ENCODE measurements at regions not wholly inside any gene's neighbourhood (a gene's known extent, or its start where the extent isn't known, plus 50 kb on each side); places are given as distances from the start of the nearest gene placed in this dataset.
"Not testable (repeated sequence)": the region's sequence is repeated elsewhere in the genome, so short reads cannot be mapped to it uniquely, and the experiment has no call there.

DNA sequence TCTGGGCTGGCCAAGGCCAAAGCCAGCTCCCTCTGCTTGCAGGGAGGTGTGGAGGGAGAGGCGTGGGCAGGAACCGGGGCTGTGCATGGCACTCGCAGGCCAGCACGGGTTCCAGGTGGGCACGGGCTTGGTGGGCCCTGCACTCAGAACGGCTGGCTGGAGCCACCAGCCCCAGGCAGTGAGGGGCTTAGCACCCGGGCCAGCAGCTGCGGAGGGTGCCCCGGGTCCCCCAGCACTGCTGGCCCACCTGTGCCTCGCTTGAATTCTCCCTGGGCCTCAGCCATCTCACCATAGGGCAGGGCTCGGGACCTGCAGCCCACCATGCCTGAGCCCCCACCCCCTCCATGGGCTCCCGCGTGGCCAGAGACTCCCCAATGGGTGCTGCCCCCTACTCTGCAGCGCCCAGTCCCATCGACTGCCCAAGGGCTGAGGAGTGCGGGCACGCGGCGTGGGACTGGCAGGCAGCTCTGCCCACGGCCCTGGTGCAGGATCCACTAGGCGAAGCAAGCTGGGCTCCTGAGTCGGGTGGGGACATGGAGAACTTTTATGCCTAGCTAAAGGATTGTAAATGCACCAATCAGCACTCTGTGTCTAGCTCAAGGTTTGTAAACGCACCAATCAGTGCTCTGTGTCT, 193.9 kb downstream of the LARP7 start:
- 90 to 95% methylated on average over 15 to 23 of the region's 23 CpGs for WGBS, 2 donors
- peaks cover 0 to 11% (median 0%) of the 10 kb centered on the region in 3 donors for H3K36me3 ChIP-seq

DNA sequence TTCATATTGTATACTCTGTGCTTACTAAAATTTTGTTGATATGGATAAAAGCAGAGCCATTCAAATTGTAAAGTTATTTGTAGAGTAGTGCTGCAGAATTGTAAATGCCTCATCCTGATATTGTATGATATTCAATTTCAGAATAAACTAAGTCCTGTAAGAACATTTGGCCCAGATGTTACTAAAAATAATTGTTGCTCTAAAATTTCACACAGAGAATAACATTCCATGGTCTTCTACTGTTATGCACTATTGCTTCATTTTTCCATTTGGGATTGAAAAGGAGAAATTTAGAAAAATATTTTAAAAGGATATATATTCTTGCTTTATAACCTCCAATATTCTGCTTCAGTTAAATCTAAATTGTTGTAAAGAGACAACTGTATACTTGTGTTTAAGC, 195.6 kb downstream of the LARP7 start:
- no peak for TF ChIP-seq EP300 (IDR thresholded peaks at IDR 0.05)
- TF ChIP-seq POLR2A (IDR thresholded peaks at IDR 0.05): no peak
- TF ChIP-seq, protein P1, sequence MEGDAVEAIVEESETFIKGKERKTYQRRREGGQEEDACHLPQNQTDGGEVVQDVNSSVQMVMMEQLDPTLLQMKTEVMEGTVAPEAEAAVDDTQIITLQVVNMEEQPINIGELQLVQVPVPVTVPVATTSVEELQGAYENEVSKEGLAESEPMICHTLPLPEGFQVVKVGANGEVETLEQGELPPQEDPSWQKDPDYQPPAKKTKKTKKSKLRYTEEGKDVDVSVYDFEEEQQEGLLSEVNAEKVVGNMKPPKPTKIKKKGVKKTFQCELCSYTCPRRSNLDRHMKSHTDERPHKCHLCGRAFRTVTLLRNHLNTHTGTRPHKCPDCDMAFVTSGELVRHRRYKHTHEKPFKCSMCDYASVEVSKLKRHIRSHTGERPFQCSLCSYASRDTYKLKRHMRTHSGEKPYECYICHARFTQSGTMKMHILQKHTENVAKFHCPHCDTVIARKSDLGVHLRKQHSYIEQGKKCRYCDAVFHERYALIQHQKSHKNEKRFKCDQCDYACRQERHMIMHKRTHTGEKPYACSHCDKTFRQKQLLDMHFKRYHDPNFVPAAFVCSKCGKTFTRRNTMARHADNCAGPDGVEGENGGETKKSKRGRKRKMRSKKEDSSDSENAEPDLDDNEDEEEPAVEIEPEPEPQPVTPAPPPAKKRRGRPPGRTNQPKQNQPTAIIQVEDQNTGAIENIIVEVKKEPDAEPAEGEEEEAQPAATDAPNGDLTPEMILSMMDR (IDR thresholded peaks at IDR 0.05): no peak
- DNase-seq (ENCODE audit: low spot score in 2 of 2): no peak
- H3K27me3 ChIP-seq: no peaks in the 10 kb centered on the region
- H3K4me3 ChIP-seq: no peak overlapping the region
- H3K36me3 ChIP-seq: peaks cover 0 to 8% (median 0%) of the 10 kb centered on the region in 3 donors
- H3K27ac ChIP-seq: no peak overlapping the region
- H3K4me1 ChIP-seq: peaks cover 0 to 7% (median 0%) of the 10 kb centered on the region in 4 donors
- peaks cover 0 to 8% (median 0%) of the 10 kb centered on the region in 4 donors for H3K9me3 ChIP-seq

More for the DNA sequence above, 193.9 kb downstream of the LARP7 start:
- Histone ChIP-seq H3K27me3 (no peaks in the 10 kb centered on the region), H3K27ac (no peak overlapping the region), H3K4me1 (peaks cover 0 to 7% (median 0%) of the 10 kb centered on the region in 4 donors), H3K4me3 (no peak overlapping the region), H3K9me3 (peaks cover 0 to 8% (median 0%) of the 10 kb centered on the region in 4 donors)
- DNase-seq (ENCODE audit: low spot score in 2 of 2): no peak
- TF ChIP-seq EP300 (IDR thresholded peaks at IDR 0.05): no peak
- TF ChIP-seq, protein P1 (IDR thresholded peaks at IDR 0.05): no peak
- TF ChIP-seq POLR2A (IDR thresholded peaks at IDR 0.05): no peak

DNA sequence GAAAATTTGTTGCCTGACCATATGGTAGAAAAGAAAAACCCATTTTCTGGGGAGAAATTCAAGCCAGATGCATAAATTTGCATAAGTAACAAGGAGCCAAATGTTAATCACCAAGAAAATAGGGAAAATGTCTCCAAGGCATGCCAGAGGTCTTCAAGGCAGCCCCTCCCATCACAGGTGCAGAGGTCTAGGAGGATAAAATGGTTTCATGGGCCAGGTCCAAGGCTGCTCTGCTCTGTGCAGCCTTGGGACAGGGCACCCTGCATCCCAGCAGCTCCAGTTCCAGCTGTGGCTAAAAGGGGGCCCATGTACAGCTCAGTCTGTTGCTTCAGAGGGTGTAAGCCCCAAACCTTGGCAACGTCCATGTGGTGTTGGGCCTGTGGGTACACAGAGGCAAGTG, 200.0 kb downstream of the LARP7 start:
- Histone ChIP-seq H3K4me3 (no peak overlapping the region), H3K27ac (no peak overlapping the region), H3K36me3 (no peaks in the 10 kb centered on the region), H3K27me3 (no peaks in the 10 kb centered on the region), H3K4me1 (peaks cover 0 to 6% (median 0%) of the 10 kb centered on the region in 4 donors), H3K9me3 (no peaks in the 10 kb centered on the region)
- 0% methylated on average over 1 of the region's 1 CpG for WGBS, 2 donors
- DNase-seq (ENCODE audit: low spot score in 2 of 2): no peak
- TF ChIP-seq POLR2A (IDR thresholded peaks at IDR 0.05) (no peak), EP300 (IDR thresholded peaks at IDR 0.05) (no peak)
- TF ChIP-seq, protein P1 (IDR thresholded peaks at IDR 0.05): no peak

DNA sequence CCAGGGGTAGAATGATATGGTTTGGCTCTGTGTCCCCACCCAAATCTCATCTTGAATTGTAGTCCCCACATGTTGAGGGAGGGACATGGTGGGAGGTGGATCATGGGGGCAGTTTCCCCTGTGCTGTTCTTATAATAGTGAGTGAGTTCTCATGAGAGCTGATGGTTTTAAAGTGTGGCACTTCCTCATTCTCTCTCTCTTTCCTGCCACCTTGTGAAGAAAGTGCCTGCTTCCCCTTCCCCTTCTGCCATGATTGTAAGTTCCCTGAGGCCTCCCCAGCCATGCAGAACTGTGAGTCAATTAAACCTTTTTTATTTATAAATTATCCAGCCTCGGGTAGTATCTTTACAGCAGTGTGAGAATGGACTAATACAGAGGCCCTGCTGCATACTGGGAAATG, 201.1 kb downstream of the LARP7 start:
- H3K27me3 ChIP-seq; H3K4me1 ChIP-seq; H3K27ac ChIP-seq; H3K9me3 ChIP-seq; H3K36me3 ChIP-seq; DNase-seq (ENCODE audit: low spot score in 2 of 2); H3K4me3 ChIP-seq: not testable (repeated sequence)
- 45 to 61% methylated on average over 1 of the region's 1 CpG for WGBS, 2 donors

DNA sequence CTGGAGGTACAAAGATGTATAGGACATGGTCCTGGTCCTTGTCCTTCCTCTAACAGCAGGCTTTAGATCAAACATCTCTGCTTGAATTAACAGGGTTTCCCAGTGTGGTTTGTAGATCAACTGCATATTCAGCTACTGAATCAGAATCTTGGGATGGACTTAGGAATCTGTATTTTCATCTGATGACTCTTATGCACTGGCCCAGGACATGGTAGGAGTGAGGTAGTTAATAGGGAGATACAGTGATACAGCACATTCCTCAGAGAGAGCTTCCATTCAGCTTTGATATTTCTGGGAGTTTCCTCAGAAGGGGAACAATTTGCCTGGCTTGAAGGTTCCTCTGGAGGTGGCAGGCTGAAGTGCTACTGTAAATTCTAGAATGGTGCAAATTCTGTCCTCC, 203.1 kb downstream of the LARP7 start:
- Histone ChIP-seq H3K4me3 (no peak overlapping the region), H3K27ac (no peak overlapping the region), H3K36me3 (no peaks in the 10 kb centered on the region), H3K9me3 (no peaks in the 10 kb centered on the region), H3K27me3 (no peaks in the 10 kb centered on the region), H3K4me1 (no peaks in the 10 kb centered on the region)
- no peak for TF ChIP-seq POLR2A (IDR thresholded peaks at IDR 0.05)
- TF ChIP-seq, protein P1 (IDR thresholded peaks at IDR 0.05): no peak
- no peak for TF ChIP-seq EP300 (IDR thresholded peaks at IDR 0.05)
- no peak for DNase-seq (ENCODE audit: low spot score in 2 of 2)

DNA sequence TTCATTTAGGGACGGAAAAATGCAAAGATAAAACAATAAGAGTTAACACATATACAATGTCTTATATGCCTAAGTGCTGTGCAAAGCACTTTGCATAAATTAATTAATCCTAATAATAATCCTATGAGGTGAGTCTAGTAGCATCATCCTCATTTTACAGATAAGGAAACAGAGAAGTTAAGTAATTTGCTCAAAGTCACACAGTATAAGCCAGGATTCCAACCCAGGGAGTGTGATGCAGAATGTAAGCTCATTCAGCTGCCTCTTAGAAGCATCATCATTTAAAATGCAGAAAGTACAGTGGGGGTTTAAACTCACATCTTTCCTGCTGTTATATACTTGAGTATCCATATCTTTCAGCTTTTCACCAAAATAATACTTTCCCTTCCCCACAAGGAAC, 203.7 kb downstream of the LARP7 start:
- Histone ChIP-seq H3K4me3 (no peak overlapping the region), H3K9me3 (no peaks in the 10 kb centered on the region), H3K27me3 (no peaks in the 10 kb centered on the region), H3K4me1 (no peaks in the 10 kb centered on the region), H3K27ac (no peak overlapping the region), H3K36me3 (no peaks in the 10 kb centered on the region)
- WGBS, 2 donors: 97 to 100% methylated on average over 1 of the region's 1 CpG
- DNase-seq (ENCODE audit: low spot score in 2 of 2): no peak
- TF ChIP-seq POLR2A (IDR thresholded peaks at IDR 0.05): no peak
- no peak for TF ChIP-seq EP300 (IDR thresholded peaks at IDR 0.05)
- TF ChIP-seq, protein P1 (IDR thresholded peaks at IDR 0.05): no peak
